Transverse colon (tissue), 4 donors: ENCODE measurements at regions not wholly inside any gene's neighbourhood (a gene's known extent, or its start where the extent isn't known, plus 50 kb on each side); places are given as distances from the start of the nearest gene placed in this dataset.

Source experiments
- EP300 ChIP-seq: sonication (generic); formaldehyde crosslinking; IDR thresholded peaks from one replicate; pipeline ENCODE4 v1.6.1; 2017; ENCODE audit warnings: antibody characterized with exemption, low read depth
- POLR2AphosphoS5 ChIP-seq, 3 donors: sonication (generic); formaldehyde crosslinking; IDR thresholded peaks; one replicate each; pipeline ENCODE4 v1.6.1; 2016; ENCODE audit warnings: antibody characterized with exemption in 3 of 3
- TF ChIP-seq, protein P1 (sequence below), 5 experiments: fragments of 200-600 bp in 3 of 5; fragments of 450-650 bp in 2 of 5; sonication (generic) in 3 of 5; IDR thresholded peaks; 1 replicate in 2 of 5; 2 replicates in 3 of 5; pipeline ENCODE4 v1.5.1; 2016 to 2017; ENCODE audit warnings: antibody characterized with exemption in 5 of 5, inconsistent platforms in 3 of 5, mild to moderate bottlenecking in 2 of 5, moderate library complexity in 1 of 5

DNA sequence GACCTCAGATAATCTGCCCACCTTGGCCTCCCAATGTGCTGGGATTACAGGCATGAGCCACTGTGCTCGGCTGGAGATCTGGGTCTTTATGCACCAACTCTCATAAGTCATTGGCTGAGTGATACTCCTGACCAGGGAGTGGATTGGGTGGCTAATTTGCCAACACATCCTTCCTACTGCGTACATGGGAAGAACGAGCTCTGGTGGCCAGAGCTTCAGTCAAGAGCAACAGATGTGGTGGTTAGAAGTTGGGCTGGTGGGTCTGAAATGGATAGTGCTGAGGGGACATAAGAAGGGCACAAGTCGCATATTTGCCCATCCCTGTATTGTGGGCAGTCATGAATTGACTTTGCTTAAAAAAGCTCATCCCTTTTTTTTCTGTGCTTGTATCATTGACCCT, 74.1 kb upstream of the AMPD3 start:
- TF ChIP-seq, protein P1, sequence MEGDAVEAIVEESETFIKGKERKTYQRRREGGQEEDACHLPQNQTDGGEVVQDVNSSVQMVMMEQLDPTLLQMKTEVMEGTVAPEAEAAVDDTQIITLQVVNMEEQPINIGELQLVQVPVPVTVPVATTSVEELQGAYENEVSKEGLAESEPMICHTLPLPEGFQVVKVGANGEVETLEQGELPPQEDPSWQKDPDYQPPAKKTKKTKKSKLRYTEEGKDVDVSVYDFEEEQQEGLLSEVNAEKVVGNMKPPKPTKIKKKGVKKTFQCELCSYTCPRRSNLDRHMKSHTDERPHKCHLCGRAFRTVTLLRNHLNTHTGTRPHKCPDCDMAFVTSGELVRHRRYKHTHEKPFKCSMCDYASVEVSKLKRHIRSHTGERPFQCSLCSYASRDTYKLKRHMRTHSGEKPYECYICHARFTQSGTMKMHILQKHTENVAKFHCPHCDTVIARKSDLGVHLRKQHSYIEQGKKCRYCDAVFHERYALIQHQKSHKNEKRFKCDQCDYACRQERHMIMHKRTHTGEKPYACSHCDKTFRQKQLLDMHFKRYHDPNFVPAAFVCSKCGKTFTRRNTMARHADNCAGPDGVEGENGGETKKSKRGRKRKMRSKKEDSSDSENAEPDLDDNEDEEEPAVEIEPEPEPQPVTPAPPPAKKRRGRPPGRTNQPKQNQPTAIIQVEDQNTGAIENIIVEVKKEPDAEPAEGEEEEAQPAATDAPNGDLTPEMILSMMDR (IDR thresholded peaks at IDR 0.05): no peak
- TF ChIP-seq POLR2AphosphoS5 (IDR thresholded peaks at IDR 0.05): no peak
- no peak for TF ChIP-seq EP300
